Thyroid gland (tissue), 4 donors: ENCODE measurements at regions not wholly inside any gene's neighbourhood (a gene's known extent, or its start where the extent isn't known, plus 50 kb on each side); places are given as distances from the start of the nearest gene placed in this dataset.

Experiments
- DNase-seq, 2 donors: peaks; one replicate each; pipeline ENCODE4 v3.0.0-alpha.2; 2019
- H3K27ac ChIP-seq, 3 donors: fragments of 200-600 bp; sonication (generic); 1 replicate in 2 of 3; 2 replicates in 1 of 3; pipeline ENCODE4 v1.5.1; 2016 to 2019; ENCODE audit warnings: mild to moderate bottlenecking in 1 of 3, moderate library complexity in 1 of 3
- H3K27me3 ChIP-seq: fragments of 200-600 bp; sonication (generic); one replicate; pipeline ENCODE4 v1.5.1; 2019
- H3K36me3 ChIP-seq, 2 donors: fragments of 200-600 bp; sonication (generic); one replicate each; pipeline ENCODE4 v1.5.1; 2016 to 2019
- H3K4me1 ChIP-seq, 2 donors: fragments of 200-600 bp; sonication (generic); one replicate each; pipeline ENCODE4 v1.5.1; 2017 to 2019
- H3K4me3 ChIP-seq, 3 donors: fragments of 200-600 bp; sonication (generic); replicated peaks in 1 of 3; 1 replicate in 2 of 3; 2 replicates in 1 of 3; pipeline ENCODE4 v1.5.1; 2016; ENCODE audit warnings: mild to moderate bottlenecking in 1 of 3
- H3K9me3 ChIP-seq: fragments of 200-600 bp; sonication (generic); one replicate; pipeline ENCODE4 v1.5.1; 2017
- CTCF ChIP-seq, 6 experiments: fragments of 200-600 bp in 3 of 6; fragments of 450-650 bp in 3 of 6; sonication (generic) in 3 of 6; IDR thresholded peaks; one replicate each; pipeline ENCODE4 v1.5.1; 2016 to 2019; ENCODE audit warnings: antibody characterized with exemption in 6 of 6, mild to moderate bottlenecking in 2 of 6, inconsistent platforms in 1 of 6, moderate library complexity in 1 of 6
- POLR2A ChIP-seq, 2 donors: fragments of 450-650 bp; IDR thresholded peaks; one replicate each; pipeline ENCODE4 v1.6.1; 2017; ENCODE audit warnings: antibody characterized with exemption in 2 of 2, mild to moderate bottlenecking in 2 of 2, moderate library complexity in 1 of 2
- WGBS, 2 donors: methylation state at CpG; one replicate each; pipeline ENCODE4 v1.1.5; 2017; 5-methylcytosine and 5-hydroxymethylcytosine counted together
- intact Hi-C: fragments of 100-400 bp; cut with DNase I; formaldehyde crosslinking; loops from one replicate; pipeline ENCODE4 v1.15.1; 2023

- peaks cover 0 to 4% of the 10 kb centered on the region in 2 donors for H3K4me1 ChIP-seq
- DNase-seq: no peak
- H3K9me3 ChIP-seq: no peaks in the 10 kb centered on the region
- H3K4me3 ChIP-seq: no peak overlapping the region
- H3K27ac ChIP-seq: no peak overlapping the region
- H3K36me3 ChIP-seq: no peaks in the 10 kb centered on the region
- no peak for TF ChIP-seq CTCF (IDR thresholded peaks at IDR 0.05)
- TF ChIP-seq POLR2A (IDR thresholded peaks at IDR 0.05): no peak
- no peaks in the 10 kb centered on the region for H3K27me3 ChIP-seq
- intact Hi-C loops: no loop called here
- WGBS, 2 donors: 89 to 90% methylated on average over 7 of the region's 7 CpGs
Observed at GRCh38 chr13:79915114-79915811, 425.7 kb downstream of the SPRY2 start.

DNA sequence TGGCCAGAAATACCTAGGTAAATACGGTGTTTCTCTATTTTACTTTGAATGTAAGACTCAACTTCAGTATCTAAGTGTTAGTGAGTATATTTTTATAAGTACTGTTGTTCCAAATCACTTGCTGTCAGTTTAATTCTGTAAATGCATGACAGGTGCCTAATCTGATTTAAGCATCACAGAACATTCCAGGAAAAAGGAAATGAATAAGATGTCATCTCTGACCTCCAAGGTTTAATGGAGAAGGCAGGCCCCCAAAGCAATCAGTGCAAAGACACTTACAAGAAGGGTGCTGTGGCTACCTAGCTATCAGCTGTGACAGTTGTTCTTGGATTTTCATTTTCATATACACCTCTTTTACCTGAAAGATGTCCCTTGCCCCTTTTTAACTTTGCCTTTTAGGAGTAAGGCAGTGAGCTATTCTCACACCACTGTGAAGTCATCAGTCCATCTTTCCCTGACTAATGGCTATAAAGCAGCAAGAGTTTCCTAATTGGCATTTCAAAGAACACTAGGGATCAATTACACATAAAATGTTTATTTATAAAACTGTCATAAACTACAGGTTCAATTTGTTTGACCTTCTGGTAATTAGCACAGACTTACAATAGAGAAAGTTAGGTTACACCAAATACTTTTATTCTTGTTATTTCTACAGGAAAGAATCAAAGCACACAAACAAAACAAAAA is 427.6 kb downstream of the SPRY2 start:
- H3K4me3 ChIP-seq: no peak overlapping the region
- no peaks in the 10 kb centered on the region for H3K9me3 ChIP-seq
- no peaks in the 10 kb centered on the region for H3K27me3 ChIP-seq
- TF ChIP-seq CTCF (IDR thresholded peaks at IDR 0.05): no peak
- intact Hi-C loops: no loop called here
- no peak overlapping the region for H3K27ac ChIP-seq
- WGBS, 2 donors: 96% methylated on average over 1 of the region's 1 CpG
- no peaks in the 10 kb centered on the region for H3K36me3 ChIP-seq
- no peak for DNase-seq
- H3K4me1 ChIP-seq: peaks cover 0 to 4% of the 10 kb centered on the region in 2 donors

DNA sequence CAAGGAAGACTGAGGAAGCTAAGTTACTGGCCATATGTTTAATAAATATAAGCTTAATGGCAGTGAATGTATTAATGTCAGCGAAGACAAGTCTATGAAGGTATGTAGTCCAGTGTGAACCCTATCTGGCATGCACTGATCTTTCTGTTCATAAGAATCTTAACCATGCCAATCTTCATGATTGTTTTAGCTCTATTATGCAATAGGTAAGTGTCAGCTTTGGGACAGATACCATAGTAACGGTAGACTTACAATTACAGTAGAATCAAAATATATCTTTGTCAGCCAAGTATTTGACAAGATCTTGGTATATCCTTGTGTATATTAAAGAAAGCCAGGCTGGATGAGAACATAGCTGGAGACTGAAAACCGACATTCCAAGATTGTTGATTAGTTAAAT is 428.5 kb downstream of the SPRY2 start:
- Histone ChIP-seq H3K36me3 (no peaks in the 10 kb centered on the region), H3K27ac (no peak overlapping the region), H3K9me3 (no peaks in the 10 kb centered on the region), H3K4me3 (no peak overlapping the region), H3K27me3 (no peaks in the 10 kb centered on the region), H3K4me1 (peaks cover 0 to 4% of the 10 kb centered on the region in 2 donors)
- WGBS, 2 donors: 64 to 92% methylated on average over 3 of the region's 3 CpGs
- intact Hi-C loops: no loop called here
- TF ChIP-seq CTCF (IDR thresholded peaks at IDR 0.05) (no peak), POLR2A (IDR thresholded peaks at IDR 0.05) (no peak)
- no peak for DNase-seq

GRCh38 chr13:79910875-79911540 is 429.9 kb downstream of the SPRY2 start:
- peak; percentile 38 to 53 for DNase-seq
- intact Hi-C loops: no loop called here
- 21 to 27% methylated on average over 5 of the region's 5 CpGs for WGBS, 2 donors
- H3K4me3 ChIP-seq: no peak overlapping the region
- H3K27ac ChIP-seq: no peak overlapping the region
- no peaks in the 10 kb centered on the region for H3K36me3 ChIP-seq
- H3K9me3 ChIP-seq: no peaks in the 10 kb centered on the region
- H3K27me3 ChIP-seq: no peaks in the 10 kb centered on the region
- no peak for TF ChIP-seq CTCF (IDR thresholded peaks at IDR 0.05)
- TF ChIP-seq POLR2A (IDR thresholded peaks at IDR 0.05): no peak
- peaks cover 0 to 4% of the 10 kb centered on the region in 2 donors for H3K4me1 ChIP-seq

GRCh38 chr13:79909644-79910043 is 428.7 kb downstream of the NDFIP2 start:
- intact Hi-C loops: no loop called here
- no peaks in the 10 kb centered on the region for H3K36me3 ChIP-seq
- no peak overlapping the region for H3K4me3 ChIP-seq
- TF ChIP-seq POLR2A (IDR thresholded peaks at IDR 0.05) (no peak), CTCF (IDR thresholded peaks at IDR 0.05) (no peak)
- peaks cover 0 to 4% of the 10 kb centered on the region in 2 donors for H3K4me1 ChIP-seq
- WGBS, 2 donors: 96 to 97% methylated on average over 2 of the region's 2 CpGs
- H3K27ac ChIP-seq: no peak overlapping the region
- no peak for DNase-seq
- no peaks in the 10 kb centered on the region for H3K27me3 ChIP-seq
- H3K9me3 ChIP-seq: no peaks in the 10 kb centered on the region
